IMR-90 (cell line): ENCODE measurements at regions not wholly inside any gene's neighbourhood (a gene's known extent, or its start where the extent isn't known, plus 50 kb on each side); places are given as distances from the start of the nearest gene placed in this dataset.
A peak's percentile ranks its signal among the peaks of the same experiment; 100 is the strongest.

Experiments
- MAFK ChIP-seq: IDR thresholded peaks from 2 replicates; pipeline ENCODE4 v1.6.1; 2012; ENCODE audit warnings: low read depth, low read length, improper control_type of control experiment
- POLR2A ChIP-seq: IDR thresholded peaks from 2 replicates; pipeline ENCODE4 v1.6.1; 2012; ENCODE audit warnings: mild to moderate bottlenecking, low read depth, low read length
- RAD21 ChIP-seq: IDR thresholded peaks from 2 replicates; pipeline ENCODE4 v1.6.1; 2012; ENCODE audit warnings: low read length, improper control_type of control experiment
- RFX5 ChIP-seq: IDR thresholded peaks from 2 replicates; pipeline ENCODE4 v1.8.0; 2012; ENCODE audit warnings: low read depth, mild to moderate bottlenecking, low read length, moderate library complexity
- TF ChIP-seq, protein P1 (sequence below): conservative IDR thresholded peaks from 2 replicates; pipeline ENCODE4 v1.5.1; 2012; ENCODE audit warnings: mild to moderate bottlenecking, low read depth, low read length, improper control_type of control experiment

DNA sequence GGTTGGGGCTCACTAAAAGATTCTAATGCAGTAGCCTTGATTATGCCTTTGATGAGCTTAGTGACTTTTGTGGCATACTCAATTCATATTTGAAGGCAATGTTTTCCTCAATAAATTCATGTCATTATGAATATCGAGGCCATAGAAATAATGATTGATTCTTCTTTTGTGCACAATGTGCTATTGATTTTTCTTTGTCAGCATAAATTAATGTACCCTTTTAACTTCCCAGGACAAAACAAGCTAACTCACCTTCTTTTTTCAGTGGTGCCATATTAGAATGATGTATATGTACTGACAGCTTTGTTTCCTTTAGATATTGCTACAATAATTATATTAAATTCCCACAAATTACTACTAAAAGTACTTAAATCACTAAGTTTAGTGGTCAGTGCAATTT, 484.3 kb upstream of the HS3ST5 start:
- TF ChIP-seq RAD21 (no peak), RFX5 (no peak), POLR2A (no peak), MAFK (peak; percentile 66)
- TF ChIP-seq, protein P1, sequence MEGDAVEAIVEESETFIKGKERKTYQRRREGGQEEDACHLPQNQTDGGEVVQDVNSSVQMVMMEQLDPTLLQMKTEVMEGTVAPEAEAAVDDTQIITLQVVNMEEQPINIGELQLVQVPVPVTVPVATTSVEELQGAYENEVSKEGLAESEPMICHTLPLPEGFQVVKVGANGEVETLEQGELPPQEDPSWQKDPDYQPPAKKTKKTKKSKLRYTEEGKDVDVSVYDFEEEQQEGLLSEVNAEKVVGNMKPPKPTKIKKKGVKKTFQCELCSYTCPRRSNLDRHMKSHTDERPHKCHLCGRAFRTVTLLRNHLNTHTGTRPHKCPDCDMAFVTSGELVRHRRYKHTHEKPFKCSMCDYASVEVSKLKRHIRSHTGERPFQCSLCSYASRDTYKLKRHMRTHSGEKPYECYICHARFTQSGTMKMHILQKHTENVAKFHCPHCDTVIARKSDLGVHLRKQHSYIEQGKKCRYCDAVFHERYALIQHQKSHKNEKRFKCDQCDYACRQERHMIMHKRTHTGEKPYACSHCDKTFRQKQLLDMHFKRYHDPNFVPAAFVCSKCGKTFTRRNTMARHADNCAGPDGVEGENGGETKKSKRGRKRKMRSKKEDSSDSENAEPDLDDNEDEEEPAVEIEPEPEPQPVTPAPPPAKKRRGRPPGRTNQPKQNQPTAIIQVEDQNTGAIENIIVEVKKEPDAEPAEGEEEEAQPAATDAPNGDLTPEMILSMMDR: no peak
